Activated CD8-positive, alpha-beta memory T cell treated with anti-CD3 and anti-CD28 coated beads, Interleukin-2, amount 50 U/mL, for 4 hours (primary cell): ENCODE measurements at regions not wholly inside any gene's neighbourhood (a gene's known extent, or its start where the extent isn't known, plus 50 kb on each side); places are given as distances from the start of the nearest gene placed in this dataset.

Experiments
- DNase-seq: peaks from one replicate; pipeline ENCODE4 v3.0.0-alpha.2; 2020

- no peak for DNase-seq
Measured at GRCh38 chr11:25901415-25901814, 430.5 kb upstream of the ANO3 start.

GRCh38 chr11:25902476-25902875 is 429.5 kb upstream of the ANO3 start:
- no peak for DNase-seq

GRCh38 chr11:25908726-25909125 is 423.2 kb upstream of the ANO3 start:
- DNase-seq: no peak

- no peak for DNase-seq
Measured at GRCh38 chr11:25910086-25910485, 421.8 kb upstream of the ANO3 start.

GRCh38 chr11:25920356-25920755 is 411.6 kb upstream of the ANO3 start:
- no peak for DNase-seq

GRCh38 chr11:25924586-25924985 is 407.3 kb upstream of the ANO3 start:
- DNase-seq: no peak

- no peak for DNase-seq
Measured at GRCh38 chr11:25925359-25925758, 406.6 kb upstream of the ANO3 start.

- DNase-seq: no peak
Measured at GRCh38 chr11:25927411-25927953, 404.4 kb upstream of the ANO3 start.

- no peak for DNase-seq
Measured at GRCh38 chr11:25928076-25928475, 403.9 kb upstream of the ANO3 start.

- no peak for DNase-seq
Measured at GRCh38 chr11:25938952-25939351, 393.0 kb upstream of the ANO3 start.

- DNase-seq: no peak
Measured at GRCh38 chr11:25939691-25940090, 392.2 kb upstream of the ANO3 start.

GRCh38 chr11:25941353-25941752 is 390.6 kb upstream of the ANO3 start:
- no peak for DNase-seq

- DNase-seq: no peak
Measured at GRCh38 chr11:25943031-25943430, 388.9 kb upstream of the ANO3 start.

GRCh38 chr11:25943777-25944661 is 387.9 kb upstream of the ANO3 start:
- DNase-seq: no peak

GRCh38 chr11:25949918-25950317 is 382.0 kb upstream of the ANO3 start:
- DNase-seq: no peak

GRCh38 chr11:25953006-25953405 is 378.9 kb upstream of the ANO3 start:
- DNase-seq: no peak

- DNase-seq: no peak
Measured at GRCh38 chr11:25958045-25958444, 373.9 kb upstream of the ANO3 start.

- DNase-seq: no peak
Measured at GRCh38 chr11:25961539-25961938, 370.4 kb upstream of the ANO3 start.

GRCh38 chr11:25970726-25971508 is 361.0 kb upstream of the ANO3 start:
- no peak for DNase-seq

- DNase-seq: no peak
Measured at GRCh38 chr11:25980091-25980490, 351.8 kb upstream of the ANO3 start.

- no peak for DNase-seq
Measured at GRCh38 chr11:25981998-25982397, 349.9 kb upstream of the ANO3 start.

- no peak for DNase-seq
Measured at GRCh38 chr11:25983280-25983679, 348.6 kb upstream of the ANO3 start.

GRCh38 chr11:25988178-25988577 is 343.8 kb upstream of the ANO3 start:
- DNase-seq: no peak

GRCh38 chr11:25990406-25990805 is 341.5 kb upstream of the ANO3 start:
- DNase-seq: no peak
